K562 (cell line): ENCODE measurements at regions not wholly inside any gene's neighbourhood (a gene's known extent, or its start where the extent isn't known, plus 50 kb on each side); places are given as distances from the start of the nearest gene placed in this dataset.

Experiments
- ATAC-seq: fragments of 200-7000 bp; cut with Tn5 transposase; 3 replicates; pipeline ENCODE4 v1.9.1; 2020; ENCODE audit warnings: moderate library complexity
- BruUV-seq: library from RNA; stranded (reverse); fragments of 400-500 nt; replicated peaks from 2 replicates; lab custom pipeline; 2021; lab: Mats Ljungman, UMichigan
- CTCF ChIA-PET: fragments of 300-600 bp; formaldehyde crosslinking; extraction: SDS; loops from one replicate; lab custom pipeline; 2021; ENCODE audit warnings: low intra/inter-chr PET ratio; lab: Yijun Ruan, JAX
- POLR2A ChIA-PET: fragments of 300-600, 350-650 bp; sonication (Branson Sonifier 250); formaldehyde crosslinking; extraction: SDS; loops from one replicate; lab custom pipeline; 2021; ENCODE audit warnings: antibody characterized with exemption, inconsistent platforms; lab: Yijun Ruan, JAX
- DNase-seq, 4 experiments: peaks; one replicate each; pipeline versions ENCODE4 v3.0.0 to v3.0.0-alpha.2; 2011 to 2018; ENCODE audit warnings: low spot score in 3 of 4, mixed read lengths in 3 of 4; ENCODE audit errors: extremely low read depth in 1 of 4
- FAIRE-seq: peaks from 2 replicates; lab custom pipeline; 2011; peaks lifted over from hg19 to GRCh38; lab: Jason Lieb, UNC
- H2AFZ ChIP-seq: 2 replicates; pipeline ENCODE4 v1.6.0; 2011; ENCODE audit warnings: low read depth, low read length, control low read depth, inconsistent platforms
- H3K27ac ChIP-seq: fragments of 200-600 bp; 3 replicates; pipeline ENCODE4 v1.8.0; 2011; ENCODE audit warnings: low read depth, mild to moderate bottlenecking, control low read depth, inconsistent platforms, low read length, moderate library complexity, mixed read lengths; ENCODE audit errors: extremely low read depth
- H3K27me3 ChIP-seq, 2 experiments: fragments of 300-600 bp in 1 of 2; 2 replicates in 1 of 2; 3 replicates in 1 of 2; pipeline versions ENCODE4 v1.6.0 to v1.8.0; 2011; ENCODE audit warnings: inconsistent platforms in 2 of 2, low read length in 2 of 2, mild to moderate bottlenecking in 1 of 2, mixed read lengths in 1 of 2, moderate library complexity in 1 of 2; ENCODE audit not compliant: control insufficient read depth in 2 of 2, insufficient read depth in 2 of 2
- H3K36me3 ChIP-seq: fragments of 300-600 bp; 3 replicates; pipeline ENCODE4 v1.8.0; 2011; ENCODE audit warnings: mild to moderate bottlenecking, low read length, inconsistent platforms; ENCODE audit not compliant: control insufficient read depth, insufficient read depth
- H3K4me1 ChIP-seq, 2 experiments: fragments of 200-600 bp in 1 of 2; replicated peaks in 1 of 2; 2 replicates in 1 of 2; 3 replicates in 1 of 2; pipeline versions ENCODE4 v1.5.1 to v1.8.0; 2011; ENCODE audit warnings: inconsistent platforms in 2 of 2, low read length in 2 of 2, mild to moderate bottlenecking in 1 of 2, mixed read lengths in 1 of 2, moderate library complexity in 1 of 2; ENCODE audit not compliant: control insufficient read depth in 2 of 2, insufficient read depth in 2 of 2
- H3K4me2 ChIP-seq: 2 replicates; pipeline ENCODE4 v1.6.1; 2011; ENCODE audit warnings: low read length, control low read depth, inconsistent platforms, mixed read lengths; ENCODE audit not compliant: insufficient read depth
- H3K4me3 ChIP-seq: fragments of 200-600 bp; sonication (generic), shearing (Covaris generic); 2 replicates; pipeline ENCODE4 v1.5.1; 2016; ENCODE audit warnings: control low read depth, inconsistent platforms
- H3K79me2 ChIP-seq: fragments of 200-600 bp; 3 replicates; pipeline ENCODE4 v1.8.0; 2011; ENCODE audit warnings: low read length, inconsistent platforms; ENCODE audit not compliant: control insufficient read depth, insufficient read depth
- H3K9ac ChIP-seq, 2 experiments: 2 replicates each; pipeline versions ENCODE4 v1.6.0 to v1.6.1; 2011; ENCODE audit warnings: low read depth in 2 of 2, low read length in 2 of 2, control low read depth in 1 of 2, inconsistent platforms in 1 of 2, mild to moderate bottlenecking in 1 of 2, mixed read lengths in 1 of 2; ENCODE audit not compliant: insufficient read depth in 1 of 2
- H3K9me1 ChIP-seq: one replicate; pipeline ENCODE4 v1.6.0; 2011; ENCODE audit warnings: inconsistent platforms, mild to moderate bottlenecking, low read length, moderate library complexity; ENCODE audit not compliant: control insufficient read depth, insufficient read depth
- H3K9me3 ChIP-seq: replicated peaks from 2 replicates; pipeline ENCODE4 v1.5.1; 2011; ENCODE audit warnings: low read depth, low read length, inconsistent platforms; ENCODE audit not compliant: control insufficient read depth, insufficient read depth
- H4K20me1 ChIP-seq: replicated peaks from 2 replicates; pipeline ENCODE4 v1.6.1; 2011; ENCODE audit warnings: low read length, inconsistent platforms, mixed read lengths; ENCODE audit not compliant: control insufficient read depth, insufficient read depth
- CBX2 ChIP-seq: fragments of 200-600 bp; sonication (generic); IDR thresholded peaks from one replicate; pipeline ENCODE4 v1.6.1; 2012; ENCODE audit warnings: mild to moderate bottlenecking, low read length, inconsistent platforms; ENCODE audit not compliant: insufficient read depth, poor library complexity, severe bottlenecking
- NRF1 ChIP-seq, 2 experiments: fragments of 450-650 bp; IDR thresholded peaks in 1 of 2; conservative IDR thresholded peaks in 1 of 2; 2 replicates each; pipeline ENCODE4 v1.6.1; 2014; ENCODE audit warnings: mild to moderate bottlenecking in 2 of 2
- RBM15 ChIP-seq: fragments of 200-400 bp; formaldehyde crosslinking; IDR thresholded peaks from 2 replicates; pipeline ENCODE4 v1.6.1; 2018; ENCODE audit warnings: mild to moderate bottlenecking, low read length, moderate library complexity; ENCODE audit not compliant: insufficient read depth
- SNRNP70 ChIP-seq: fragments of 200-400 bp; formaldehyde crosslinking; optimal IDR thresholded peaks from 2 replicates; pipeline ENCODE3; 2017; ENCODE audit warnings: low read depth, low read length
- ZBTB11 ChIP-seq, 3 experiments: fragments of 200-800 bp in 1 of 3; fragments of 250-450 bp in 1 of 3; fragments of 450-650 bp in 1 of 3; sonication (Bioruptor Pico) in 1 of 3; sonication (Bioruptor generic) in 1 of 3; formaldehyde crosslinking in 1 of 3; IDR thresholded peaks; 2 replicates each; pipeline versions ENCODE4 v1.6.1 to v1.8.0; 2016 to 2022; ENCODE audit warnings: mild to moderate bottlenecking in 2 of 3, missing genetic modification characterization in 2 of 3, missing compliant biosample characterization in 1 of 3, moderate library complexity in 1 of 3
- ZBTB26 ChIP-seq: fragments of 450-650 bp; formaldehyde crosslinking; IDR thresholded peaks from 2 replicates; pipeline ENCODE4 v1.4.0; 2022; ENCODE audit warnings: missing genetic modification characterization
- ZNF124 ChIP-seq: sonication (generic); formaldehyde crosslinking; IDR thresholded peaks from 2 replicates; pipeline ENCODE4 v1.8.1; 2022; ENCODE audit warnings: missing genetic modification reagents
- ZNF217 ChIP-seq: sonication (generic); formaldehyde crosslinking; IDR thresholded peaks from 2 replicates; pipeline ENCODE4 v1.8.0; 2022; ENCODE audit warnings: mild to moderate bottlenecking, missing genetic modification reagents
- ZNF384 ChIP-seq: IDR thresholded peaks from 2 replicates; pipeline ENCODE4 v1.6.1; 2012; ENCODE audit warnings: low read depth, low read length, improper control_type of control experiment
- ZSCAN29 ChIP-seq: fragments of 450-650 bp; IDR thresholded peaks from 2 replicates; pipeline ENCODE4 v1.6.1; 2017
- WGBS: fragments of 100-300 bp; shearing (Covaris generic); methylation state at CpG from one replicate; pipeline ENCODE4 v1.1.6; 2016; ENCODE audit warnings: low coverage, mixed read lengths; ENCODE audit not compliant: insufficient coverage; ENCODE audit errors: missing lambda C conversion rate; 5-methylcytosine and 5-hydroxymethylcytosine counted together
- in situ Hi-C: fragments of 300-500 bp; cut with MboI; formaldehyde crosslinking; loops from 4 replicates; pipeline ENCODE4 v1.15.0; 2018; ENCODE audit warnings: inconsistent platforms, mixed read lengths
- intact Hi-C: fragments of 100-400 bp; cut with micrococcal nuclease; formaldehyde crosslinking; loops from 2 replicates; pipeline ENCODE4 v1.14.2; 2022

- Histone ChIP-seq H3K4me1 (peaks cover 0 to 27% of the 10 kb centered on the region in 2 experiments; a peak in 4 of 5 replicates), H3K9ac (no peak overlapping the region; a peak in 1 of 4 replicates), H3K36me3 (no peaks in the 10 kb centered on the region), H3K79me2 (no peaks in the 10 kb centered on the region), H4K20me1 (no peaks in the 10 kb centered on the region), H3K9me3 (no peaks in the 10 kb centered on the region), H3K4me2 (no peak overlapping the region), H3K9me1 (no peaks in the 10 kb centered on the region), H3K4me3 (no peak overlapping the region), H2AFZ (peak overlapping the region; percentile 43; the same call in 1 of the 2 replicates), H3K27ac (no peak overlapping the region; the same call in 2 of the 3 replicates), H3K27me3 (no peaks in the 10 kb centered on the region)
- TF ChIP-seq RBM15 (no peak), ZBTB11 (CRISPR knock-in tag; IDR thresholded peaks at IDR 0.05) (no peak), ZNF124 (no peak), ZNF384 (no peak), CBX2 (no peak), NRF1 (conservative IDR thresholded peaks at IDR 0.05 in 1 of 2, IDR thresholded peaks at IDR 0.05 in 1 of 2) (no peak), ZSCAN29 (no peak), SNRNP70 (no peak), ZBTB26 (CRISPR knock-in tag) (no peak), ZNF217 (no peak)
- ATAC-seq (no peak), FAIRE-seq (no peak), DNase-seq (no peak)
- 38% methylated on average over 1 of the region's 1 CpG for whole genome bisulfite sequencing
- CTCF ChIA-PET = no interaction called here
- in situ Hi-C loops = no loop called here
- no TSS peak for BruUV-seq
- intact Hi-C loops = no loop called here
- POLR2A ChIA-PET = no interaction called here
These were observed 147.9 kb upstream of the ABI3BP start for GRCh38 chr3:101141135-101141534.
